ENCODE measurements at regions not wholly inside any gene's neighbourhood (a gene's known extent, or its start where the extent isn't known, plus 50 kb on each side); places are given as distances from the start of the nearest gene placed in this dataset.
A peak's percentile ranks its signal among the peaks of the same experiment; 100 is the strongest.
"Not testable (repeated sequence)": the region's sequence is repeated elsewhere in the genome, so short reads cannot be mapped to it uniquely, and the experiment has no call there.

DNA sequence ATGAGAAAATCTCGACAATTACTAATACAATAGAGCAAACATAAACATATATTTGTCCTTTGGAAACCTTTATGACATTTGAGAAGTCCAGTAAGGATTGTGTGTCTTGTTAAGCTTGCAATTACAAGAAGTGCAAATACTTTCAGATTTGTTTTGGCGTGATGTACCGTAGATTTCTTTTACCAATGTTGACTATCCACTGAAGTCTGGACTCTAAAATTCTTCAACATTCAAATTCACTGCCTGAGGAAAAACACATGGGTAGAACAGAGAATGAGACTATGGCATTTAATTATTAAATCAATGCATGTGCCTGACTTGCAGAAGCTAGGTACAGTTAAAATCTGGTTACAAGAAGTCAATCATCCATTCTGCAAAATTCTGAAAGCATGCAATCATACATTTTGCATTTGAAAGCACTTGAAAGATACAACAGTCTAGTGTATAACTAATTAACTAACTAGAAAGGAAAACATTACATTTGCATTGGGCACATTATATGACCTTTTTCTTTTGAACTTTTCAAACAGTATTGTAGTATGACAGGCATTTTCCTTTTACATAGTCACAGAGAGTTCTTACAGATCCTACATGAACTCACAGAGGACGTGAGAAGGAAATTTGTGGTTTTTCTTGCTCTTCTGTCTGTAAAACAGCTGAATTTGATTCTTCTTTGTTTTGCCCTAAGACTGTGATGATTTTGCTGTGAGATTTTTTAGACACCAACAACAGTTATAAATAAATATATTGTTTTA lies 511.1 kb upstream of the ADGRL4 start:
- DNase-seq (ENCODE audit: low spot score) = no peak

DNA sequence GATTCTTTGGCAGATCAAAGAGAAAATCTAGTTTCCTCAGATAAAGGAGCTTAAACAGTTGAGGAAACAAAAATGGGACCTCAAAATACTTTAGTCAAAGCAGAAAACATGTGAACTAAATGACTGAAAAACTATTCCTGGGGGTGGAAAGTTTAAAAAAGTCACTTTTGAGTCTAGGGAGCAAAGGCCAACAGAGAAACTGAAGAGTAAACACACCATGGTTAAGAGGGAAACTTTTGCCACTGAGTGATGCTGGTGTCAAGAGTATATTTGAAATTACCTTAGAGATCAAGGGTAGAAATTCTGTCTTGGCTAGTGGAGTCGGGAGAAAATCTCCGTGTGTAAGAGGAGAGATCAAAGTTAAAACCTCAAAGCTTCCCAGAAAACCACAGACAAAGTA lies 501.2 kb upstream of the ADGRL4 start:
- DNase-seq (ENCODE audit: low spot score) = no peak

DNA sequence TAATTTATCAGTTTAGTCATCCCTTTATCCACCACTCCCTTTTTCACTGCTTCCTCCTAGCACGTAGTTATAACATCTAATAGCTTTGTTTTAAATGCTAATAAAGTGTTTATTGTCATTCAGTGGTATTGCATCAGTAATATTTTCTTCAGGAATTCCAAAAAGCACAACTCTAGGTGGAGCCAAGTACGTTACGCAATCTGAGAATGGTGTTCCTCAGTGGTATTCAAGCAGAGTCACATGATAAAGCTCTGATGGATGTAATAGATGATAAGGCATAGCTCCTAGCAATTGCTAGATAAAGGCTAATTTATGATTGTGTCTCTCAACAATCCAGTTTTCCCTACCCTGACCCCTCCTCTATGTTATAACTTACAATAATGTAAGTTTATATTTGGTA lies 494.6 kb upstream of the ADGRL4 start:
- DNase-seq (ENCODE audit: low spot score) = no peak

DNA sequence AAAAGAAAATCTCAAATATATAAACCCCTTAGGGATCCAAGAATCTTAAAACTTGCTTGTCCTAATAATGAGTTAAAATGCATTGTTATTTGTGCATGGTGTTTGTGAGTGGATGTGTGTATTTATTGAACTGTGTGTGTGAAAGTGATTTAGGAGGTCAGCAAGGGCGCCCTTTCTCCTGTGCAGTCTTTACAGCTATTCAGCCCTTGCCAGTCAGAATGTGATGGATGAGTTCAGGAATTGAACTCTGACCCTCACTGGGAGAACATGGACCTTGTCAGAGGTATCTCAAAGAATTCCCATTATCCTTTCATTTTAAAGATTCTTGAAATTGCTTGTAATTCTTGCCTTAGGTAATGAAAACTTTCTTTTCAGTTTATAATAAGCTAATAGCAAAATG lies 493.0 kb upstream of the ADGRL4 start:
- no peak for DNase-seq (ENCODE audit: low spot score)

DNA sequence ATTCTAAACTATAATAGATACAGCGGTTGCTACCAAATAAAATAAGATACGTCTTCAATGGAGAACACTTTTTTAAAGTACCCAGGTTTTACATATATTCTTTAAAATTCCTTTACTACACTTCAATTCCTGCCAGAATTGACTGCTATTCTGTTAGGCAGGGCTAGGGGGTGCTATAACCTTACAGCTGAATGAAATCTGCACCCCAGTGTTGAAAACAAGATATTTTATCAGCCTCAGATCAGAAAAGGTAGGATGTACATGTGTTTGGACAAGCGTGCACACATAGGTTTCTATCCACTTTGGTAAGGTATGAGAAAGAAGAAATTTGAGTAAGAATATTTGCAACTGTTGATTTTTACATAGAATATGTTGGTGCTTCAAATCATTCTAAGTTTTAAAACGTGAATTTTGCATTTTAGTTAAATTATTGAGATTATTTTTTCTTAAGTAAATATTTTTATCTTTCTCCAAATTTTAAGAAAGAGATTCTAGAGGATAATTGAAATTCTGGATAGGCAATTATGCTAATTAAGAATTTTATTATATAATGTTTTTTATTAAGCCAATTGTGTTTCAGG lies 490.8 kb upstream of the ADGRL4 start:
- peak; percentile 17 for DNase-seq (ENCODE audit: low spot score)

DNA sequence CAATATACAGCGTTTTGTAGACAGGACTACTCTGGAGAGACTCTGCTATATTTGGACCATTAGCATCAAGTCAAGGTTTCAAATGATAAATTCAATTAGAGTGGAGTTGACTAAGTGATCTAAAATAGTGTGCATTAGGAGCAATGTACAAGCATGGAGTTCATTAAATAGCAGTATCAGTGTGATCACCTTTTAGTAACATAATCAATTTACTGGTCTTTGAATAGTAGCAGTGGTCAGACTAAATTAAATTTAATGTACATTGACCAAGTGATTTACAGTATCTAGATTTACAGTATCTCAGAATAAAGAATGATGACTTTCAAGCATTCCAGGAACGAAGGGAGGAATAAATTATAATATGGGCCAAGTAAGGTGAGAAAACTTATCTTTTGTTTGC lies 489.6 kb upstream of the ADGRL4 start:
- no peak for DNase-seq (ENCODE audit: low spot score)

DNA sequence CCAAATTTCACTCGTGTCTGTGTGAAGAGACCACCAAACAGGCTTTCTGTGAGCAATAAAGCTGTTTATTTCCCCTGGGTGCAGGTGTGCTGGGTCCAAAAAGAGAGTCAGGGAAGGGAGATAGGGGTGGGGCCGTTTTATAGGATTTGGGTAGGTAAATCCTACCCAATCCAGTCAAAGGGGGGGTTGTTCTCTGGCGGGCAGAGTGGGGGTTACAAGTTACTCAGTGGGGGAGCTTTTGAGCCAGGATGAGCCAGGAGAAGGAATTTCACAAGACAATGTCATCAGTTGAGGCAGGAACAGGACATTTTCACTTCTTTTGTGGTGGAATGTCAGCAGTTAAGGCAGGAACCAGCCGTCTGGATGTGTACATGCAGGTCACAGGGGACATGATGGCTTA lies 487.2 kb upstream of the ADGRL4 start:
- DNase-seq (ENCODE audit: low spot score) = not testable (repeated sequence)

DNA sequence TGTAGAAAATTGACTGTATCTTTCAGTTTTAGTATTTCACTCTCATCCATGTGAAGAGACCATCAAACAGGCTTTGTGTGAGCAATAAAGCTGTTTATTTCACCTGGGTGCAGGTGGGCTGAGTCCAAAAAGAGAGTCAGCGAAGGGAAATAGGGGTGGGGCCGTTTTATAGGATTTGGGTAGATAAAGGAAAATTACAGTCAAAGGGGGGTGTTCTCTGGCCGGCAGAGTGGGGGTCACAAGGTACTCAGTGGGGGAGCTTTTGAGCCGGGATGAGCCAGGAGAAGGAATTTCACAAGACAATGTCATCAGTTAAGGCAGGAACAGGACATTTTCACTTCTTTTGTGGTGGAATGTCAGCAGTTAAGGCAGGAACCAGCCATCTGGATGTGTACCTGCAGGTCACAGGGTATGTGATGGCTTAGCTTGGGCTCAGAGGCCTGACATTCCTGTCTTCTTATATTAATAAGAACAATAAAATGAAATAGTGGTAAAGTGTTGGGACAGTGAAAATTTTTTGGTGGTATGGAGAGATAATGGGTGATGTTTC lies 482.1 kb upstream of the ADGRL4 start:
- DNase-seq (ENCODE audit: low spot score) = not testable (repeated sequence)

DNA sequence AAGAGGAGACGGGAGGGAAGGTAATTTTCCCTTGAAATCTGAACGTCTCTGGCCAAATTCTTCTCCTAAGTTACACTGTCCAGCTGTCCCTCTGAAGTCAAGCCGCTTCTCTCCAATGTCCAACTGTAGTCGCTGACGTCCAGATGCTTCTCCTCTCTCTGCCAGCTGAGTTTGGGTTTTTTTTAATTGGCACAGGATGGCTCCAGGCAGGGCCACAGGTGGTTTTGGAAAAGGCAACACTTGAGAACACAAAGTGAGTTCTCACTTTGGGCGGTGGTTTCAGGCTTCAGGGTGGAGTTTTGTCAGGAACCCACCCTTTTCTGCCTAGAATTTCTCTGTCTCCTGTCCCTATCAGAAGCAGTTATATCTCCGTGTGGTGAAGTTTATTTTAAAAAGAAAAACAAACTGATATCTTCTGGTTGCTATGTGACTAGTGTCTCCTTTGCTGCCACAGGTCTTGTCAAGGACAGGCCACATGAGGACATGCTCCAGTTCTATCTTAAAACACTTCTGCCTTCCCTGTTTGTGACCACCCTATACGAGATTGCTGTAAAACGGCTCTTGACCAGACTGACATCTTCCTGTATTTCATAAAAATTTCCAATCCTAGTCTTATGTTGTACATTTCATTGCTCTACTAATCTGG lies 472.3 kb upstream of the ADGRL4 start:
- no peak for DNase-seq (ENCODE audit: low spot score)

DNA sequence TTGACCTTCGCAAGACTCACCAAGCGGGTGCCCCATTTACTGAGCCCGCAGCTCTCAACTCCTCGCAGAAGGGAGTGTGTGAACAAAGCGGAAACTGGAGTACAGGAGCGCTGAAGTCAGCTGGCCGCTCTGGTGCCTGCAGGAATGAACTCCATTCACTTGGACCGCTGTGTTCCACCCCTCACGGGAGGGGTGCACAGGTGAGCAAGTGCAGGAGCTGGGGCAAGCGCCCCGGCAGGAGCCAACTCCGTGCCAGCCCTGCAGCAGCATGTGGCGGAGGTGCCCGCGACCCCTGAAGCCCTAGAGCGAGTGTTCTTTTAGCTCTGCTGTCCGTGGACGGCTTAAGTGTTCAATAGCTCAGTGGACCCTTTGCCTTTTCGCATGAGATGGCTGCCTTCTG lies 471.6 kb upstream of the ADGRL4 start:
- no peak for DNase-seq (ENCODE audit: low spot score)

DNA sequence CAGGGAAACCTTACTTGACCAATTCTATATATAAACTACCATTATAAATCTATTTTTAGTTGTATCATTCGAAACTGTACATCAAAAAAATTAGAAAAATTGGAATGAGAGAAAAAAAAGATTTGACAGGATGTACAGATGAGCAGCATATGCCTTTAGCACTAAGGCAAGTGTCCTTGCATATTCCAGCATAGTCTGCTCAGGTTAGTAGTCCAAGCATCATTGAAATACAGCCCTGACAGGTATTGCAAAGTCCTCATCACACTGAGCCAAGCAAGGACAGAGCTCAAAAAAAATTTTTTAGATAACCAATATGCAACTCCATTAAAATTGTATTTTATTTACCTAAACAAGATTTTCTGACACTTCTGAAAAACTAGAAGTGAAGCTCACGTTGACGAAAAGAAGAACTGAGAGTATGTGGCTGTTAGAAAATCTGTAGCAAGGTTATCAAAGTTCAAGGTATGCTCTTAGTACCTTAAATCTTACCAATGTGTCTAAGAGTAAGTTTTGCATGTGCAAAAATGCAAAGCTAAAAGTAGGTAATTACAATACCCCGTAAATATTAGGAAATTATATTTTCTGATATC lies 465.6 kb upstream of the ADGRL4 start:
- no peak for DNase-seq (ENCODE audit: low spot score)

DNA sequence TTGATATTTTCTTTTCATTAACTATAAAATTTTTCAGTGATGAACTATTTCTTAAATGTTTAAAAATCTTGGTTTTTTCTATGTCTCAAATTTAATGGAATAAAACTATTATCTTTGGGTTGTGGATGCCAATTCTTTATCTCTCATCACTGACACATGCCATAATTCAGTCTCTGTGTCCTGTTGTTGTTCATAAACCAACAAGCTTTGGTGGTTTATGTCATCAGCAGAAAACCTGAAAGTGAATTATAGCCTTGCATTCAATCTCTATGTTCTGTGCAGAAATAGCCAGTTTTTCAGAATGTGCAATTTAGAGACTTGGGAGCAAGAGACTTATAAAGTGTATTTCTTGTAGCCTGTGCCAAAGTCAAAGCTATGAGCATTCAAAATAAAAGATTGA lies 462.6 kb upstream of the ADGRL4 start:
- DNase-seq (ENCODE audit: low spot score) = no peak

DNA sequence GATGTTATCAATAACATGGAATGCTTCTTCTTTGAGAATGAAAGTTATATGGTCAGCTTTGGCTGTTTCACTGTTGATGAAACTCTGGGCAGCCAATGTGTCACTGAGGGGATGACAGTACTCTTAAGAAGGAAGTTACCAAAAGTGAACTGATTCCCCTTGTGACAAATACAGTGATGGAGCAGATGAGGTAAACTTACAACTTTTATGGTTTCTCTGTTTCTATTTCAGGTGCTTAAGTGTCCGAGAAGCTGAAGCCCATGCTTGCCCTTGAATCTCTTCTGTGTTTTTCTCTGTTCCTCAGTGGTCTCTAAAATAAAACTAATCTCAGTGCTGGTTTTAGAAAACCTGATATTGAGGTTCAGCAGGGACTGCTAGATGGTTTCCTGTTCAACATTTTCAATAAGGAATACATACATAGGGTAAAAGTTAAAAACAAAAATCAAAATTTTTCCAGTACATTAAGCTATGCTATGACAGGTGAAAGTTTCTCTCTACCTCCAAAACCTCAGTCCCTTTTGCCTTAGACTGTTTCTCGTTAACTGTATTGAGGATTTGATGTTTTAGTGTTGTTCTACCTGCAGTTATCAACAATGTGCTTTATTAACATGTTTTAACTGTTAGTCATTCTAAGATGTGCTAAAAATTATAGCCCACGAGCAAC lies 454.4 kb upstream of the ADGRL4 start:
- no peak for DNase-seq (ENCODE audit: low spot score)

DNA sequence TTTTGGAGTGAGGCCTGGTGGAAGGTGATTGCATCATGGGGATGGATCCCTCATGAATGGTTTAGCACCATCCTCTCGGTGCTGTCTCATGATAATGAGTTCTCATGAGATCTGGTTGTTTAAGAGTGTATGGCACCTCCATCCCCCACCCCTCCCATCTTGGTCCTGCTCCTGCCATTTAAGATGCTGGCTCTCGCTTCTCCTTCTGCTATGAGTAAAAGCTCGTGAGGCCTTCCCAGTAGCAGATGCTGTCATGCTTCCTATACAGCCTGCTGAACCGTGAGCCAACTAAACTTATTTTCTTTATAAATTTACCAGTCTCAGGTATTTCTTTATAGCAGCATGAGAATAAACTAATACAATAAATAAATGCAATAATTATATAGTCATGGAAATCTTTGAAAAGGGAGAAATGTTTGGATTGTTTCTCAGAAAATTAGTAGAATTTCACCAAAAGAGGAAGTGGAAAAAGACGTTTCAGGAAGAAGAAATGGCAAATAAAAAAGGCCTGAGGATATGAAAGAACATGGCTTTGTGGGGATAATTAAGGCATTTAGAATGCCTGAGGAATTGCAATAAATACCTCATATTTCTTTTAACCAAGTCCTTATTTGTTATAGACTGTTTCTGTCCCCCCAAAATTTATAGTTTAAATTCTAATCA lies 451.2 kb upstream of the ADGRL4 start:
- no peak for DNase-seq (ENCODE audit: low spot score)

DNA sequence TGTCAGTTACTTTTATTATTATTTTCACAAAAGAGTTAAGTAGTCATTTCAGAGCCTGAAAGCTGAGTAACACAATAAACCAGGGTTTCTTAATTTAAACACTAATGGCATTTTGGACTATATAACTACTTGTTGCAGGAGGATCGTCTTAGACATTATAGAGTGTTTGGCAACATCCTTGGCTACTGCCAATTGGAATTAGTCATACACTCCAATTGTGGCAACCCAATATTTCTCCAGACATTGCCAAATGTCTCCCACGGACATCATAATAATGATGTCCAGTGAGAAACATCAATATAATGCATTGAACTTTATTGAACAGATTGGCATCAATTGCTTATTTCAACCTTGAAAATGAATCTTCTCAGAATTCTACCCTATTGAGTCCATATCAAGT lies 441.9 kb upstream of the ADGRL4 start:
- DNase-seq (ENCODE audit: low spot score) = no peak

DNA sequence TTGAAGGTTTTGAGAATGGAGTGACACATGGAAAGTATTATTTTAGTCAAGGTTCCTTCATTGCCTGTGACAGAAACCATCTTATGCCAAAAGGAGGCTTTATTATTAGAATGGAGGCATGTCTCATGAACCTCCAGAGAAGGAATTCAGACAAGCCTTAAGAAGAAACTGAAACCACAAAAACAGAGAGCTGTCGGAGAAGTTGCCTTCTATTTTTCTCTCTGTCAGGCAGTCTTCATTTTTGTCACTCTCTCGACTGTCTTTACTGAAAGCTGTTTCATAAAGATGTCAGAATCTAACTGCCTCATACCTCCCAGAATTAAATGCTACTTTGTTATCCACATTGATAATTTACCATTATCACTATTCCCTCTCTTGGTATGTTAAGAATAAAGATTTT lies 434.7 kb upstream of the ADGRL4 start:
- no peak for DNase-seq (ENCODE audit: low spot score)

DNA sequence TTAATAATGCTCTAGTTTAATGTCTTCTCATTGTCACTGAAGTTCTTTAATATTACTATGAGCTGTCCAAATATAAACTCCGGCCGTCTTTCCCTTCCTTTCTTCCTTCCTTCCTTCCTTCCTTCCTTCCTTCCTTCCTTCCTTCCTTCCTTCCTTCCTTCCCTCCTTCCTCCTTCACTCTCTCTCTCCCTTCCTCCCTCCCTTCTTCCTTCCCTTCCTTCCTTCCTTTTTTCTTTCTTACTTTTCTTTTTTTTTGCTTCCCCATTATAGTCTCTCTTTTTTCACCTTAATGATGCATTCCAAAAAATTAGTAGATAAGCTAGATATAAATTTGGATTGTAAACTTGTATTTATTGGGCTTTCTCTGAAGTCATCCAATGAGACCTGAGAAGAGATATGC lies 431.0 kb upstream of the ADGRL4 start:
- no peak for DNase-seq (ENCODE audit: low spot score)

DNA sequence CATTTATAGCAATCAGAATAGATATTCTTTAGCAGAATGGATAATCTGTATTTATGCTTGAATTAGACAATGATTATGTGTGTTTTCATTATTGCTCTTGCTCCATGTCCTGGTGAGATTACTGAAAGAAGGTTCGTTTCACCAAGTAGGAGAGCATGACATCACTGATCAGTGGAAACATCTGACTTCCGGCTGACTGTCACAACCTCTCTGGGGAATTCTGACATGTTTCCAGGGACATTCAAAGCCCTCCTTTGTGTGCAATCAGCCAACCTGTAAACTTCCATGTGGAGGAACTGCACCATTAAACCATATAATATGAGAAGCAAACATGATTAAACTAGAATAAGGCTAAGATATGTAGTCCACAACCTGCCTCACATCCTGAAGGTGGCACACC lies 424.8 kb upstream of the ADGRL4 start:
- no peak for DNase-seq (ENCODE audit: low spot score)

DNA sequence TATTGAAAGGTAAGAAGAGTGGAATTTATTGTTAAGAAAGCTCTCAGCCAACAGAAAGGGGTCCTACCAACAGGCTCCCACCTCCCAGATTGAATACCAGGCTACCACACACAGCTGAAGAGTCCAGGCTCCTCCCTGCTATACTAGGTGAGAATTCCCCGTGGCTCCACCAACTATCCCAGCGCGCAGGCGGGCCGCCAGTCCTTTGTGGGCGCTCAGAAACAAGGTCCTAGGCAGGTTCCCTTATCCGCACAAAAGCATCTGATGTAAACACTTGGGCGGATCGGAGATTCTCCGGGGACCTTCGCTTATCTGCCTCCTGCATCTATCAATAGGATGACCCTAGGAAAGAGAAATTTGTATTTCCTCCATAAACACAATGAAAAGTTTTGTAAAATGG lies 423.9 kb upstream of the ADGRL4 start:
- DNase-seq (ENCODE audit: low spot score) = no peak

DNA sequence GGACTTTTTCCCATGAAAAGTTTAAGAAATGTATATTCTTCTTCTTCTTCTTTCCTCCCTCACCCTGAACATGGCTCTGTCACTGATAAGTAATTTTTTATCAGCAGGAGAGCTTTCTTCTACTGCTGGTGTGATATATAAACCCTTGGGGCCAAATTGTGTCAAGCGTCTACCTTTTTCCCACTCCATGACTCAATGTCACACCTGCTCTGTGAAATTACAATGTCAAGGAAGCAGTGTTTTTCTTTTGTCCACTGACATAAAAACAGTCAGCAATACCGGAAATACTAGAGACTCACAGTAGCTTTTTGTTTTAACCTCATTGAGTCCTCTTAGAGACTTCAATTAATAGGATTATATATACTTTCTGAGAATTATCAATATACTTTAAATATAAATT lies 416.2 kb upstream of the ADGRL4 start:
- DNase-seq (ENCODE audit: low spot score) = no peak

DNA sequence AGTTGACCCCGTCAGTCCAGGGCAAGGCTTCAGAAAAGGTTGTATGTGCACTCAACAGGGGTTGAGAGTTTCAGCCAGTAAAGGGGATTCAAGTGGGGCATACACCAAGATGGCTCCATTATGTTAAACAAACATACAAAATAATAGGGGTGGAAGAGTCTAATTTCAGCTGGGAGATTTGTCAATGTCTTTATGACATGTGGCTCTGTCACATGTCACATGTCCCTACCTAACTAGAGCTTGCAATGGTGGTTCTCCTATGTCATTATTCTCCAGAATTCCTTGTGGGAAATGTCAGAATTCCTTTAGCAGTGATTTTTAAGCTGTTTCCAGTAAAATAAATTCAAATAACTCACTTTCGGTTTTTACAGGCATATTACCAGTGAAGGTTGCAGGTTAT lies 392.0 kb upstream of the ADGRL4 start:
- no peak for DNase-seq (ENCODE audit: low spot score)

DNA sequence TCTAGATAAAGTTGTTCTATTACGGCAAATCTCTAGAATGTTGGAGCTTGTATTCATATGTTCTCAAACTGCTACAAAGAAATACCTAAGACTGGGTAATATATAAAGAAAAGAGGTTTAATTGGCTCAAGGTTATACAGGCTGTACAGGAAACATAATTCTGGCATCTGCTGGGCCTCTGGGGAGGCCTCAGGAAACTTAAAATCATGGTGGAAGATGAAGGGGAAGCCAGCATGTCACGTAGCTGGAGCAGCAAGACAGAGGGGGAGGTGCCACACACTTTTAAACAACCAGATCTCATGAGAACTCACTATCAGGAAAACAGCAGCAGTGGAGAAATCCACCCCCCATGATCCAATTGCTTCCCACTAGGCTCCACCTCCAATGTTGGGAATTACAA lies 390.4 kb upstream of the ADGRL4 start:
- DNase-seq (ENCODE audit: low spot score) = no peak
